SK-N-SH (cell line): ENCODE measurements at regions not wholly inside any gene's neighbourhood (a gene's known extent, or its start where the extent isn't known, plus 50 kb on each side); places are given as distances from the start of the nearest gene placed in this dataset.

Source experiments
- CTCF ChIA-PET: fragments of 300-600, 350-600 bp; formaldehyde crosslinking; extraction: SDS; loops from one replicate; lab custom pipeline; 2021; lab: Yijun Ruan, JAX
- POLR2A ChIA-PET: fragments of 350-600 bp; sonication (Branson Sonifier 250); formaldehyde crosslinking; extraction: SDS; loops from one replicate; lab custom pipeline; 2020; ENCODE audit warnings: antibody characterized with exemption, inconsistent platforms; lab: Yijun Ruan, JAX
- DNase-seq: peaks from one replicate; pipeline ENCODE4 v3.0.0; 2012
- H2AFZ ChIP-seq: fragments of 200-600 bp; sonication (generic); 2 replicates; pipeline ENCODE4 v1.8.1; 2016; ENCODE audit warnings: antibody characterized with exemption, mild to moderate bottlenecking, low read depth
- H3F3A ChIP-seq: fragments of 200-600 bp; sonication (generic); replicated peaks from 2 replicates; pipeline ENCODE3; 2016; ENCODE audit warnings: antibody characterized with exemption, mild to moderate bottlenecking; ENCODE audit not compliant: insufficient read depth
- H3K27ac ChIP-seq, 2 experiments: fragments of 200-500 bp in 1 of 2; fragments of 200-600 bp in 1 of 2; sonication (Bioruptor generic) in 1 of 2; sonication (generic), shearing (Covaris generic) in 1 of 2; 2 replicates each; pipeline versions ENCODE4 v1.5.1 to v1.6.1; 2014 to 2016; ENCODE audit warnings: low read depth in 2 of 2, inconsistent platforms in 1 of 2, low read length in 1 of 2, mild to moderate bottlenecking in 1 of 2, mixed read lengths in 1 of 2
- H3K27me3 ChIP-seq: fragments of 200-600 bp; sonication (generic), shearing (Covaris generic); 2 replicates; pipeline ENCODE4 v1.6.1; 2016; ENCODE audit warnings: mixed run types; ENCODE audit not compliant: insufficient read depth
- H3K36me3 ChIP-seq, 2 experiments: fragments of 200-500 bp in 1 of 2; fragments of 200-600 bp in 1 of 2; sonication (Bioruptor generic) in 1 of 2; sonication (generic) in 1 of 2; replicated peaks in 1 of 2; 2 replicates each; pipeline versions ENCODE3 to v1.5.1; 2014 to 2016; ENCODE audit warnings: low read length in 1 of 2, mild to moderate bottlenecking in 1 of 2; ENCODE audit not compliant: insufficient read depth in 2 of 2, control insufficient read depth in 1 of 2
- H3K4me1 ChIP-seq, 2 experiments: fragments of 200-500 bp in 1 of 2; fragments of 200-600 bp in 1 of 2; sonication (Bioruptor generic) in 1 of 2; sonication (generic), shearing (Covaris generic) in 1 of 2; 2 replicates each; pipeline versions ENCODE4 v1.5.1 to v1.6.1; 2014 to 2016; ENCODE audit warnings: low read depth in 1 of 2, low read length in 1 of 2, mixed run types in 1 of 2; ENCODE audit not compliant: insufficient read depth in 2 of 2, control insufficient read depth in 1 of 2
- H3K4me2 ChIP-seq: fragments of 200-600 bp; sonication (generic), shearing (Covaris generic); 2 replicates; pipeline ENCODE4 v1.6.1; 2017; ENCODE audit warnings: mixed run types
- H3K4me3 ChIP-seq, 2 experiments: fragments of 200-500 bp in 1 of 2; fragments of 200-600 bp in 1 of 2; sonication (Bioruptor generic) in 1 of 2; sonication (generic), shearing (Covaris generic) in 1 of 2; 2 replicates each; pipeline versions ENCODE4 v1.5.1 to v1.8.1; 2014 to 2016; ENCODE audit warnings: low read depth in 2 of 2, inconsistent platforms in 1 of 2, low read length in 1 of 2, mild to moderate bottlenecking in 1 of 2, mixed read lengths in 1 of 2, moderate library complexity in 1 of 2
- H3K79me2 ChIP-seq: fragments of 200-600 bp; sonication (generic); 2 replicates; pipeline ENCODE4 v1.8.1; 2017; ENCODE audit warnings: mild to moderate bottlenecking; ENCODE audit not compliant: insufficient read depth
- H3K9ac ChIP-seq: fragments of 200-600 bp; sonication (generic); 2 replicates; pipeline ENCODE4 v1.6.1; 2017; ENCODE audit warnings: mixed run types
- H3K9me2 ChIP-seq: fragments of 200-600 bp; sonication (generic); 2 replicates; pipeline ENCODE4 v1.6.1; 2017; ENCODE audit warnings: mixed run types
- H3K9me3 ChIP-seq: fragments of 200-600 bp; sonication (generic); 2 replicates; pipeline ENCODE4 v1.6.1; 2017; ENCODE audit warnings: mixed run types, mild to moderate bottlenecking, moderate library complexity
- H4K20me1 ChIP-seq: fragments of 200-600 bp; sonication (generic); 2 replicates; pipeline ENCODE4 v1.6.1; 2017; ENCODE audit warnings: mild to moderate bottlenecking, mixed run types; ENCODE audit not compliant: insufficient read depth
- CHD2 ChIP-seq: fragments of 150-350 bp; IDR thresholded peaks from 2 replicates; pipeline ENCODE4 v1.6.1; 2018; ENCODE audit warnings: low read length; ENCODE audit not compliant: partially characterized antibody
- EZH2phosphoT487 ChIP-seq: fragments of 200-600 bp; sonication (generic); IDR thresholded peaks from 2 replicates; pipeline ENCODE4 v1.6.1; 2017; ENCODE audit warnings: low read depth, mixed run types, mild to moderate bottlenecking, antibody characterized with exemption, moderate library complexity, borderline replicate concordance
- MXI1 ChIP-seq: IDR thresholded peaks from 2 replicates; pipeline ENCODE4 v1.6.1; 2012; ENCODE audit warnings: mild to moderate bottlenecking, low read depth, low read length, improper control_type of control experiment
- POLR2AphosphoS5 ChIP-seq: IDR thresholded peaks from 2 replicates; pipeline ENCODE4 v1.6.1; 2012; ENCODE audit warnings: low read depth, low read length
- RAD21 ChIP-seq: IDR thresholded peaks from 2 replicates; pipeline ENCODE4 v1.6.1; 2012; ENCODE audit warnings: mild to moderate bottlenecking, low read length
- RCOR1 ChIP-seq: fragments of 150-350 bp; IDR thresholded peaks from 2 replicates; pipeline ENCODE4 v1.6.1; 2017; ENCODE audit warnings: antibody characterized with exemption, low read length
- RXRA ChIP-seq: IDR thresholded peaks from 2 replicates; pipeline ENCODE4 v1.4.0; 2012; ENCODE audit warnings: low read depth, mild to moderate bottlenecking, borderline replicate concordance
- SIN3A ChIP-seq: IDR thresholded peaks from 2 replicates; pipeline ENCODE4 v1.6.1; 2012; ENCODE audit warnings: low read depth, mild to moderate bottlenecking, low read length, moderate library complexity, borderline replicate concordance
- SMC3 ChIP-seq: IDR thresholded peaks from 2 replicates; pipeline ENCODE4 v1.6.1; 2012; ENCODE audit warnings: low read depth, low read length, improper control_type of control experiment
- TAF1 ChIP-seq: IDR thresholded peaks from 2 replicates; pipeline ENCODE4 v1.6.1; 2012; ENCODE audit warnings: low read depth, mild to moderate bottlenecking, low read length, moderate library complexity, borderline replicate concordance
- TEAD4 ChIP-seq: IDR thresholded peaks from 2 replicates; pipeline ENCODE4 v1.4.0; 2012; ENCODE audit warnings: mild to moderate bottlenecking, borderline replicate concordance; ENCODE audit not compliant: insufficient read depth
- WGBS: methylation state at CpG from one replicate; pipeline ENCODE4 v1.1.6; 2017; ENCODE audit warnings: low lambda C conversion rate; 5-methylcytosine and 5-hydroxymethylcytosine counted together
- TF ChIP-seq, protein P1 (sequence below): IDR thresholded peaks from 2 replicates; pipeline ENCODE4 v1.6.1; 2012; ENCODE audit warnings: mild to moderate bottlenecking, low read depth, low read length, moderate library complexity

- CTCF ChIA-PET: interaction anchor here (1.0 kb wide), 1 partner anchor 69 kb away, joined by 3 read pairs; no protein-coding TSS in a partner anchor
- H3K9me3 ChIP-seq: no peaks in the 10 kb centered on the region
- peak overlapping the region in 1 of 2 experiments; percentile 83; a peak in 3 of 4 replicates for H3K27ac ChIP-seq
- no peaks in the 10 kb centered on the region for H3K79me2 ChIP-seq
- no peak for DNase-seq
- peak overlapping the region; percentile 65; the same call in 1 of the 2 replicates for H3K9ac ChIP-seq
- WGBS: 71% methylated on average over 16 of the region's 16 CpGs
- H3K4me3 ChIP-seq: no peak overlapping the region
- H3F3A ChIP-seq: peaks cover 12% of the 10 kb centered on the region
- no peak overlapping the region for H2AFZ ChIP-seq
- no peaks in the 10 kb centered on the region for H3K27me3 ChIP-seq
- H3K9me2 ChIP-seq: no peaks in the 10 kb centered on the region
- no peaks in the 10 kb centered on the region for H4K20me1 ChIP-seq
- no peak for TF ChIP-seq CHD2
- no peak for TF ChIP-seq TAF1
- TF ChIP-seq SMC3: no peak
- no peak for TF ChIP-seq TEAD4
- TF ChIP-seq, protein P1, sequence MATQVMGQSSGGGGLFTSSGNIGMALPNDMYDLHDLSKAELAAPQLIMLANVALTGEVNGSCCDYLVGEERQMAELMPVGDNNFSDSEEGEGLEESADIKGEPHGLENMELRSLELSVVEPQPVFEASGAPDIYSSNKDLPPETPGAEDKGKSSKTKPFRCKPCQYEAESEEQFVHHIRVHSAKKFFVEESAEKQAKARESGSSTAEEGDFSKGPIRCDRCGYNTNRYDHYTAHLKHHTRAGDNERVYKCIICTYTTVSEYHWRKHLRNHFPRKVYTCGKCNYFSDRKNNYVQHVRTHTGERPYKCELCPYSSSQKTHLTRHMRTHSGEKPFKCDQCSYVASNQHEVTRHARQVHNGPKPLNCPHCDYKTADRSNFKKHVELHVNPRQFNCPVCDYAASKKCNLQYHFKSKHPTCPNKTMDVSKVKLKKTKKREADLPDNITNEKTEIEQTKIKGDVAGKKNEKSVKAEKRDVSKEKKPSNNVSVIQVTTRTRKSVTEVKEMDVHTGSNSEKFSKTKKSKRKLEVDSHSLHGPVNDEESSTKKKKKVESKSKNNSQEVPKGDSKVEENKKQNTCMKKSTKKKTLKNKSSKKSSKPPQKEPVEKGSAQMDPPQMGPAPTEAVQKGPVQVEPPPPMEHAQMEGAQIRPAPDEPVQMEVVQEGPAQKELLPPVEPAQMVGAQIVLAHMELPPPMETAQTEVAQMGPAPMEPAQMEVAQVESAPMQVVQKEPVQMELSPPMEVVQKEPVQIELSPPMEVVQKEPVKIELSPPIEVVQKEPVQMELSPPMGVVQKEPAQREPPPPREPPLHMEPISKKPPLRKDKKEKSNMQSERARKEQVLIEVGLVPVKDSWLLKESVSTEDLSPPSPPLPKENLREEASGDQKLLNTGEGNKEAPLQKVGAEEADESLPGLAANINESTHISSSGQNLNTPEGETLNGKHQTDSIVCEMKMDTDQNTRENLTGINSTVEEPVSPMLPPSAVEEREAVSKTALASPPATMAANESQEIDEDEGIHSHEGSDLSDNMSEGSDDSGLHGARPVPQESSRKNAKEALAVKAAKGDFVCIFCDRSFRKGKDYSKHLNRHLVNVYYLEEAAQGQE: no peak
- TF ChIP-seq RCOR1: no peak
- TF ChIP-seq EZH2phosphoT487: no peak
- no peak for TF ChIP-seq POLR2AphosphoS5
- no peak for TF ChIP-seq RXRA
- no peak for TF ChIP-seq SIN3A
- TF ChIP-seq RAD21: no peak
- TF ChIP-seq MXI1: no peak
- H3K4me2 ChIP-seq: peak overlapping the region; percentile 79
- H3K4me1 ChIP-seq: peaks cover 12 to 40% of the 10 kb centered on the region in 2 experiments; a peak in 3 of 4 replicates
- POLR2A ChIA-PET: interaction anchor here (1.1 kb wide), 1 partner anchor 16 kb away, joined by 3 read pairs; no protein-coding TSS in a partner anchor
- no peaks in the 10 kb centered on the region for H3K36me3 ChIP-seq
Measured at GRCh38 chr20:58017970-58018530, 210.4 kb downstream of the ANKRD60 start.
